ENCODE measurements at regions not wholly inside any gene's neighbourhood (a gene's known extent, or its start where the extent isn't known, plus 50 kb on each side); places are given as distances from the start of the nearest gene placed in this dataset.

- TF ChIP-seq EZH2phosphoT487 (IDR thresholded peaks at IDR 0.05; ENCODE audit: insufficient read depth, low read depth) (no peak), EZH2 (IDR thresholded peaks at IDR 0.05; ENCODE audit: insufficient read depth, poor library complexity, severe bottlenecking) (no peak)
Measured at GRCh38 chr7:30213637-30214036, 70.8 kb upstream of the ZNRF2 start.

All from GM23248 (cell line).